Subcutaneous abdominal adipose tissue (tissue), 5 donors: ENCODE measurements at regions not wholly inside any gene's neighbourhood (a gene's known extent, or its start where the extent isn't known, plus 50 kb on each side); places are given as distances from the start of the nearest gene placed in this dataset.

Source experiments
- H3K27ac ChIP-seq: one replicate; pipeline ENCODE4 v1.7.0; 2013; ENCODE audit warnings: low read depth, mild to moderate bottlenecking, inconsistent platforms, low read length, moderate library complexity
- H3K27me3 ChIP-seq, 5 donors: one replicate each; pipeline ENCODE4 v1.7.0; 2013; ENCODE audit warnings: low read length in 5 of 5, inconsistent platforms in 1 of 5; ENCODE audit not compliant: control insufficient read depth in 5 of 5, insufficient read depth in 4 of 5
- H3K36me3 ChIP-seq, 5 donors: one replicate each; pipeline ENCODE4 v1.7.0; 2013; ENCODE audit warnings: low read length in 5 of 5; ENCODE audit not compliant: control insufficient read depth in 5 of 5, insufficient read depth in 5 of 5
- H3K4me1 ChIP-seq, 5 donors: one replicate each; pipeline ENCODE4 v1.7.0; 2013; ENCODE audit warnings: low read length in 5 of 5, mild to moderate bottlenecking in 3 of 5, moderate library complexity in 1 of 5; ENCODE audit not compliant: control insufficient read depth in 5 of 5, insufficient read depth in 5 of 5
- H3K4me3 ChIP-seq, 5 donors: one replicate each; pipeline ENCODE4 v1.7.0; 2013; ENCODE audit warnings: low read length in 5 of 5, low read depth in 1 of 5
- H3K9ac ChIP-seq, 5 donors: one replicate each; pipeline ENCODE4 v1.7.0; 2013; ENCODE audit warnings: low read length in 5 of 5, mild to moderate bottlenecking in 4 of 5, moderate library complexity in 3 of 5
- H3K9me3 ChIP-seq, 5 donors: one replicate each; pipeline ENCODE4 v1.7.0; 2013; ENCODE audit warnings: low read length in 5 of 5; ENCODE audit not compliant: control insufficient read depth in 5 of 5
- donor health status: healthy.
- donor health status: healthy.
- donor health status: healthy.
- donor health status: healthy.
- donor health status: healthy.

DNA sequence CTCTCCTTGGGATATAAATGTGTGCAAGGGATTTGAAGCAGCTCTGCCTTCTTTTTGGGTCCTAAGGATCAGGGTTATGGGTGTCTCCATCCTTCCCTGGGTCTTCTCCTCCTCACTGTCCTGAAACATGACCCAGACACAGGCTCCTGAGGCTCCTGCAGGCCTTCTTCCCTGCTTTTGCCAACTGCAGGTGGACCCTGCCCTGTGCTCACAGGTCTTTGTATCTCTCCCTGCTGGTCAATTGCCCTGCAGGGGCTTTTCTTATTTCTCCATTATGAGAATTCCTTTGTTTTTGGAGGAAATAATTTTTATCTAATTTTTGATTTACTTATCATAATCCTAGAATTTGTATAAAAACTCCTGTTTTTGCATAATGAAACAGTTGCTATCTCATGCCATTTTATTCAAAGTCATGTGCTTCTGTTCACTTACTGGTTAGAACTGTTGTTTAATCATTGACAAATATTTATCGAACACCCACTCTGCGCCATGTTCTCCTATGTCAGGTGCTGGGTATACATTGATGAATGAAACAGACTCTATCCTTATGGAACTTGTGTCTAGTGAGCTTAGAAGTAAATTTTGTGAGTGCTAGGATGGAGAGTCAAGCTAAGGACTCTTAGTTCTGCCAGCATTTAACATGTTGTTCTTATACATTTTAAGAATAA lies 89.7 kb upstream of the TOP3B start:
- H3K9ac ChIP-seq: no peak overlapping the region
- H3K4me1 ChIP-seq: no peaks in the 10 kb centered on the region
- H3K4me3 ChIP-seq: no peak overlapping the region
- no peaks in the 10 kb centered on the region for H3K9me3 ChIP-seq
- peaks cover 0 to 12% (median 2%) of the 10 kb centered on the region in 5 donors for H3K27me3 ChIP-seq
- no peak overlapping the region for H3K27ac ChIP-seq
- H3K36me3 ChIP-seq: no peaks in the 10 kb centered on the region

GRCh38 chr22:22071455-22071854 lies 88.9 kb upstream of the TOP3B start:
- no peaks in the 10 kb centered on the region for H3K36me3 ChIP-seq
- H3K4me3 ChIP-seq: no peak overlapping the region
- H3K27me3 ChIP-seq: peaks cover 0 to 12% (median 2%) of the 10 kb centered on the region in 5 donors
- no peak overlapping the region for H3K9ac ChIP-seq
- no peak overlapping the region for H3K27ac ChIP-seq
- H3K4me1 ChIP-seq: no peaks in the 10 kb centered on the region
- H3K9me3 ChIP-seq: no peaks in the 10 kb centered on the region

DNA sequence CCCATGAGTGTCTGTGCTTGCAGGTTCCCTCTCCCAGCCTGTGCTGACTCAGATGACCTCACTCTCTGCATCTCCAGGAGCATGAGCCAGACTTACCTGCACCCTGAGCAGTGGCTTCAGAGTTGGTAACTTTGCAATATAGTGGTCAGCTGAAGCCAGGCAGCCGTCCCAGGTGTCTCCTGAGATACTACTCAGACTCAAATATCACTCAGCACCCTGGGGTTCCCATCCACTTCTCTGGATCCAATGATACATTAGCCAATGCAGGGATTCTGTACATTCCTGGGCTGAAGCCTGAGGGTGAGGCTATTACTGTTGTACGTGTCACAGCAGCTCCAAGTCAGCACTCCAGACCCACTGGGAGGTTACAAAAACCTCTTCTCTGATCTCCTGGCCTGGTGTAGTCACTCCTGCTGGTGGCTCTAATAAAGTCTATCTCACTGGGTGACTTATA lies 87.8 kb upstream of the TOP3B start:
- no peaks in the 10 kb centered on the region for H3K36me3 ChIP-seq
- peaks cover 0 to 12% (median 2%) of the 10 kb centered on the region in 5 donors for H3K27me3 ChIP-seq
- no peaks in the 10 kb centered on the region for H3K4me1 ChIP-seq
- no peaks in the 10 kb centered on the region for H3K9me3 ChIP-seq
- no peak overlapping the region for H3K4me3 ChIP-seq
- H3K9ac ChIP-seq: no peak overlapping the region
- H3K27ac ChIP-seq: no peak overlapping the region

DNA sequence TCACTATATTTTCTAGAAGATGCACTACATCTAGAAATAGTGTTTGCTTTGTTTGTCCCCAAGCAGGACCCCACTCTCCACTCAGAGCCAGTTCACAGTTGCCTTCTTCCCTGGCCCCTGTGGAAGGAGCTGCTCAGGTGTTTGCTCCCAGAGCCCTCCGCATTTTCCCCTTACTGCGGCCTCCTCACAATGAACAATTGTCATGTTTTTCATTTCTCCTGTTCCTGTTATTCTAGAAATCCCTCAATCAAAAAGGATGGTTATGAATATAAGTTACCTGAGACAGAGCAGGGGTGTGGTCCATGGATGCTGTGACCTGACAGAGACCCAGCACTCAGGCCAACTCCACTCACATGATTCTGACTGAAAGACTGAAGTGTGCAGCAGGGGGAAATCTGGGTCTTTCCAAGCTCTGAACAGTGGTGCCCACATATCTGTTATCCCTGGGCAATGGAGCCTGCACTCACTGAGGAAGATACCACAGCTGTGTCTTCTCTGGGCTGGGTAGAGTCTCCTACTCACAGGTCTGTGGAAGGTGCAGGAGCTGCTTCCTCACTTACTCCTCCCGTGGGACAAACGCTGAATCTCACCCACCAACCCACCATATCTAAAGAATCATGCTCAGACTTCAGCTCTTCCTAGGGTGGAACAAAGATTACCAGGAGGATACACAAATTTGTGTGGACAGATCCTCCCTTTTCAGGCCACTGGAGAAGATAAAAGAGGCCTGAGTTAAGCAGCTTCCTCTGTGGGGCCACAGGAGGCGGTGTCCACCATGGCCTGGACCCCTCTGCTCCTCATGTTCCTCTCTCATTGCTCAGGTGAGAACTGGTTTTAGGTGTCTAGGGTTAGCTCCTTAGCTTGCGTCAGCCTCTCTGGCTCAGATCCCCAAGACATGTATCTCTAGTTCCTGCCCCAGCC lies 87.1 kb upstream of the TOP3B start:
- Histone ChIP-seq H3K9me3 (no peaks in the 10 kb centered on the region), H3K27ac (no peak overlapping the region), H3K4me3 (no peak overlapping the region), H3K4me1 (no peaks in the 10 kb centered on the region), H3K9ac (no peak overlapping the region), H3K27me3 (peaks cover 0 to 10% (median 2%) of the 10 kb centered on the region in 5 donors), H3K36me3 (no peaks in the 10 kb centered on the region)

DNA sequence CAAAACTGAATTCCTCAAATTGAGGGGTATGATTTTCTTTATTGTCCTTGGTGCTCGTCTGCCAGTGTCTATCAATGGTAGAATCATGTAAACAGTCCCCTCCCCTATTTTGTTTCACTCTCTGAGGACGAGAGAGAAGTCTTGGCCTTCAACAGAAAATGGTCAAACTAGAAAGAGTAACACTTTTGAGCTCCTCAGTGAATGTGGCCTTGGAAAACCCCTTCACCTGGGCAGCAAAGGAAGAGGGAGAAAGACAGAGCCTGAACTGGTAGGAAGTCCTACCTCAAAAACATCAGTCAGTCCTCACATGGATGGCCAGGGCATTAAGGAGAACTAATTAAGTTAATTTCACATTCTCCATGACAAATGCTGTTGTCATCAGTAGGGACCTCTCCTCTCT lies 86.1 kb upstream of the TOP3B start:
- no peaks in the 10 kb centered on the region for H3K9me3 ChIP-seq
- no peak overlapping the region for H3K27ac ChIP-seq
- no peaks in the 10 kb centered on the region for H3K36me3 ChIP-seq
- no peaks in the 10 kb centered on the region for H3K4me1 ChIP-seq
- no peak overlapping the region for H3K9ac ChIP-seq
- H3K4me3 ChIP-seq: no peak overlapping the region
- peaks cover 0 to 6% (median under 1%) of the 10 kb centered on the region in 5 donors for H3K27me3 ChIP-seq

- H3K9ac ChIP-seq: no peak overlapping the region
Observed at GRCh38 chr22:22068025-22068424, 85.4 kb upstream of the TOP3B start.

DNA sequence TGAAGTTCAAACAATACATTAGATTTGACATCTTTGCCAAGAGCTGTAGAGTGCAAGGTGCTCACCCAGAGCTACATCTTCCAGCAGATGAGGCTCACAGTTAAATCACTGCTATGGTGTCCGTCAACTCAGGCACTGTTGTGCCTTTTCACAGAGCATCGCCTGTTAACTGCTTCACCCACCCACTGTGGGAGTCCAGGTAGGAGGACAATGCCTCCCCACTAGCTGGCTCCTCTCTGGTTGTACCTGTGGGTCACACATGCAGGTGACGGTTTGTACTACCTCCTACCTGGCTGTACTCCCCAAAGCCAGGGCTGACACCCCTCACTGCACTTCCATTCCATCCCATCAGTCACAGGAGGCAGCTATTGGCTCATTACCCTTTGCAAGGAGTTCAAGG lies 84.6 kb upstream of the TOP3B start:
- H3K4me3 ChIP-seq: no peak overlapping the region
- no peak overlapping the region for H3K27ac ChIP-seq
- H3K9me3 ChIP-seq: no peaks in the 10 kb centered on the region
- H3K4me1 ChIP-seq: peaks cover 0 to 9% (median 4%) of the 10 kb centered on the region in 5 donors
- H3K9ac ChIP-seq: no peak overlapping the region
- H3K27me3 ChIP-seq: peaks cover 0 to 6% (median 0%) of the 10 kb centered on the region in 5 donors
- H3K36me3 ChIP-seq: no peaks in the 10 kb centered on the region

More at GRCh38 chr22:22068025-22068424, 85.4 kb upstream of the TOP3B start:
- peaks cover 0 to 6% (median 0%) of the 10 kb centered on the region in 5 donors for H3K27me3 ChIP-seq
- H3K27ac ChIP-seq: no peak overlapping the region
- H3K36me3 ChIP-seq: no peaks in the 10 kb centered on the region
- H3K4me1 ChIP-seq: peaks cover 0 to 4% (median 3%) of the 10 kb centered on the region in 5 donors
- no peaks in the 10 kb centered on the region for H3K9me3 ChIP-seq
- no peak overlapping the region for H3K4me3 ChIP-seq

DNA sequence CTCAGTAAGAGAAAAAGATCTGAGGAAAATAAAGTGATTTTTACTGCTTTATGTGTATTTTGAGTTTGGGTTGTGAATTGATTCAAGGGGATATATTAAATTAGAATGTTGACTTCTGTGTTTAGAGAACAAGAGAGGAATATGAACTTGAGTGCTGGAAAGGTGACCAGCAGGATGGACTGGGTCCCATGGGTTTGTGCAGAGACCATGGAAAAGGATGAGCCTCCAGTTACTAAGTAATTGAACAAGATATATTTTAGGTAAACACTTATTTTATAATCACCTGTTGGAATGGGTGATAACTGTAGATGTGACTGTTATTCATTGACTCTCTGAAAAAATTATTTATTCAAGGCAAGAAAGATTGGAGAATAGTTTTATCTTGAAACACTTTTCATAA lies 82.0 kb upstream of the TOP3B start:
- Histone ChIP-seq H3K9ac (no peak overlapping the region), H3K9me3 (no peaks in the 10 kb centered on the region), H3K27ac (no peak overlapping the region), H3K27me3 (no peaks in the 10 kb centered on the region), H3K4me3 (no peak overlapping the region), H3K4me1 (peaks cover 0 to 26% (median 19%) of the 10 kb centered on the region in 5 donors), H3K36me3 (no peaks in the 10 kb centered on the region)

GRCh38 chr22:22062306-22062793 lies 79.8 kb upstream of the TOP3B start:
- H3K27ac ChIP-seq: no peak overlapping the region
- H3K27me3 ChIP-seq: peaks cover 0 to 11% (median 5%) of the 10 kb centered on the region in 5 donors
- H3K36me3 ChIP-seq: no peaks in the 10 kb centered on the region
- H3K4me1 ChIP-seq: peaks cover 0 to 26% (median 19%) of the 10 kb centered on the region in 5 donors
- H3K9me3 ChIP-seq: no peaks in the 10 kb centered on the region
- no peak overlapping the region for H3K4me3 ChIP-seq
- no peak overlapping the region for H3K9ac ChIP-seq
